Left forelimb (tissue), 1 donor: ENCODE measurements at regions not wholly inside any gene's neighbourhood (a gene's known extent, or its start where the extent isn't known, plus 50 kb on each side); places are given as distances from the start of the nearest gene placed in this dataset.

Source experiments
- DNase-seq: peaks from one replicate; pipeline ENCODE4 v3.0.0-alpha.2; 2018; ENCODE audit warnings: low spot score

DNA sequence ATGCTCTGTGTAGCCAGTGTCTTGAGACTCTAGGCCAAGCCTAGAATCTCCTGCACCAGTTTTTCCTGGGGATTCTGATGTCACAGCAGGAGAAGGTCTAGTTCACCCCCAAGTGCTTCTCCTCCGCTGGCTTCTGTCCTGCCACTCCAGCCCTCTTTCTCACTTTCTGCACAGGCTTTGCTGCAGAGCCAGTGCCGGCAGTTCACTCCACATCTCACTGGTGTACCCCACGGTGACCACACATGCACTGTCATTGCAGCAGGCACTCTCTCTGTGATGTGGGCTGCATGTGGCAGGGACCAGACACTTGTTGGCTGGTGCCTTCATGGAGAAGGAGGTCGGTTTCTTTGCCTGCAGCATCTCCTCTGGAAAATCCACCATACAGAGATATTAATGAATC, 643.8 kb upstream of the GALNTL6 start:
- no peak for DNase-seq

DNA sequence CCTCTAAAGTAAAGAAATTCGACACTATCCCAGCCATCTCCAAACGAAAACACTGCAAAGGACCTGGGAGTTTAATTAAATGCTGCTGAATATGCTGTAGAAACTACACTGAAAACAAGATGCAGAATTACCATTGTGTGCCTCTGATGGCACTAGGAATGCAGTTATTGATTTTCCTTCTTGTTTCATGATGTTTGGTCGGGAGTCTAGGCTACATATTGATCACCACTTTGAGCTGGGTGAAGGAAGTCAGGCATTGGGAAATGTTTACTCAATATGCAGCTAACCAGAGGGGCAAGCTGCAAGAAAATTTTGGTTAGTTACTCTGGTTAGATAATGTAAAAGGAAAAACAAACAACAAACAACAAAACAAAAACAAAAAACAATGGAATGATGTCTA, 650.7 kb upstream of the GALNTL6 start:
- DNase-seq: no peak

DNA sequence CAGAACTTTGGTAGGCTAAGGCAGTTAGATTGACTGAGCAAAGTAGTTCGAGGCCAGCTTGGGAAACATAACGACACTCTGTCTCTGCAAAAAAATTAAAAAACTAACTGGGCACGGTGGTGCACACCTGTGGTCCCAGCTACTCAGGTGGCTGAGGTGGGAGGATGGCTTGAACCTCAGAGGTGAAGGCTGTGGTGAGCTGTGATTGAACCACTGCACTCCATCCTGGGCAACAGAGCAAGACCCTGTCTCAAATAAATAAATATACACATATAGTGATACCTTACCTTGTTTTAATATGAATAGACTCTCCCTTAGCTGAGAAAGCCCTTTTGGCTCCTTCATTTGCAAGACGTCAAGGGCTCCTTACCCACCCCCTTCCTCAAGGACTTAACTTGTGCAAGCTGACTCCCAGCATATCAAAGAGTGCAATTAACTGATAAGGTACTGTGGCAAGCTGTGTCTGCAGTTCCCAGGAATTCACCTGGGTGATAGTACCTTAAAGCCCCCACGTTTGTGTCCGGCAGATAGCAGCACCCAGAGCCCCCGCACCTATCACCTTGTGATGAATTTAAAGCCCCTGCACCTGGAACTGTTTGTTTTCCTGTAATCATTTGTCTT, 655.6 kb upstream of the GALNTL6 start:
- DNase-seq: no peak

DNA sequence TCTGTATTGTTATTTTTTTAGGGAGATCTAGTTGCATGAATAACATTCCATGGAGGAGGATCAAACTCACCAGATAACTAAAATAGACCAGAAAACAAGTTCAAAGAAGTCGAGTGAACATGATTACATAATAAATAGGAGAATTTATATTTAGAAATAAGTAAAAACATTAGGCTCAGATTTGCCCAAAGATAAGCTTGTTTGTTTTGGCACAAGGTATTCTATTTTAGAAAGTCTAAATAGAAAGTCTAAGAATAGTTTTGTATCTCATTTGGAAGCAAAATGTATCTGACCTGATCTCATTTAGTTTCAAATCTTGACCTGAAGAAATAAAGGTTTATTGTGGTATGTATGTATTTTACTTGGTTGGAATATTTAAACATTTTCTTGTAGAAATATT, 670.6 kb upstream of the GALNTL6 start:
- no peak for DNase-seq

DNA sequence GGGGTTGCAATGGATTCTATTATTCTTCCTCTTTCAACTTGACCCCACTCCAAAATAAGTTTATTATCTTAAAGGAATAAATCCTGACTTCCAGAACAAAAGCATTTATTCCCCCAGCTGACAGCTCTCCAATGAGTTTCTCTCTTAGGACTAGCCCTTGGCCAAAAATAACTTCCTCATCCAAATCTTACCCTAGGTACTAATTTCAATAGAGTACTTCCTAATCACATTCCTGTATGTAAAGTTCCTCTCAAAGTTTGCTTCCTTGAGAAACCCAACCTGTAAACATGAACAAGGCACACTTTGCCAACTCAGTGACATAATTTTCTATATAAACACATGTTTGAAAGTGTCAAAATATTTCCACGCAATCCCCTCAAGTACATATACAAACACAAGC, 671.2 kb upstream of the GALNTL6 start:
- no peak for DNase-seq

DNA sequence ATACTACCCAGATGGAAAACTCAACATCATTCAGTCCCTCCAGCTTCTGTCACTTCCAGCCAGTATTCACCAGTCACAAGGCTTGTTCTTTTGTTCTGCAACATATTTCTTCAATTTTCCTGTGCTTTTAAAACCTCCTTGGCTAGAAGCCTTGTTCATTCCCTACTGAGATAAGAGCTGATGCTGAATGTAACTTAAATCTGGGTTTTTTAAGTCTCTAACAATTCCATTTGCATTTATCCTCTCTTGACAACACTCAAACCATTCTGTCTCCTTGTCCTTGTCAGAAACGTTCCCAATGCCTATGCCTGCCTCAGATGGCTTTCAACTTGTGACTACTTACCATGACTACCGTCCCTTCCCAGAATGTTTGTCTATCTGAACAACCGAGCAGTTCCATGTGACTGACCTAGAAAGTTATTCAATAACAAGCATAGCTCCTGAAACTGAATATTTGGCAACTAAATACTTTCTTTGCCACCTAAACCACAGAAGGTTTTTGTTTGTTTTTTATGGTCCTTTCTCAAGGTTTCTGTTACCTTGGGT, 682.9 kb upstream of the GALNTL6 start:
- DNase-seq: no peak

DNA sequence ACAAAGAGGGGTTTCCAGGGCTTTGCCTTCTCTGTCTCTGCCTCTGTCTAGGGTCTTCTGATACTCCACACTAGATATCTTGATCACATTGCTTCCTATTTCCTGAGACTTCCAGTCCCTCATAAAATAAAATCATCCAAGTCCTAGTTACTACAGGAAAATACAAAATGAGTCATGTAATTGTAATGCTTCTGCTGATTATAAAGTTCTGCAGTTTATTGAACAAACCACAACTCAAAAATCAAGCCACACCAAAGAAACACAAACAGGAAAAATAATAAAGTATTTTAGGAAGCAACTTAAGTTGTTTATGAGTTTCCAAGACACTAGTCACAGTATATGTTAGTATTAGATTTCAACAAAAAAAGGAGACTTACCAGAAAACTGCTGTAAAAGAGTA, 695.1 kb upstream of the GALNTL6 start:
- no peak for DNase-seq

DNA sequence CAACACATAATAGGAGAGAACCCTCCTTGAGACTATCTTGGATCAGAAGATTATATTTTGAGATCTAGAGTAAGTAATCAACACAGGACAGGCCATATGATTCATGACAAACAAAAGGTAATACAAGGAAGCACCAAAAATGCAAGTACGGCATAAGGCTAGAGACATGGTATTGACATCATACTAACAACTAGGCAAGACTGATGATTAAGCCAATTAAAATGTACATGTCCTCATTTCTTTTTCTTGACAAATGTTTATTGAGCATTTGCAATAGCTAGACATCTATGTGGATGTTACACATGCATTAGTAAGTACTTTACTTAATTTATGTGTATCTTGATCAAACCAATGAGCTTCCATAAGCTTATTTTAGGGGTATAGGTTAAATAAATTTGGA, 695.7 kb upstream of the GALNTL6 start:
- DNase-seq: no peak

DNA sequence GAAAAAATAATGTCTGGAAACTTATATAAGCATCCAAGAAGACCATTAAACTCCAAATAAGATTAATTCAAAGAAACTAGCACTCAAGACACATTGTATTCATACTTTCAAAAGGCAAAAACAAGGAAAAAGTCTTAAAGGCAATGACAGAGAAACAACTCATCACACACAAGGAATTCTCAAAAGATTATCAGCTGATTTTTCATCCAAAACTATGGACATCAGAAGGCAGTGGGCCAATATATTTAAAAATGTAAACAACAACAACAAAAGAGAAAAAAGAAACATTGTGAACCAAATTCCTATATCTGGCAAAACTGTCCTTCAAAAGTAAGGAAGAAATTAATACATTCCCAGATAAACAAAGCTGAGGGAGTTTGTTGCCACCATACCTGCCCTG, 711.4 kb upstream of the GALNTL6 start:
- no peak for DNase-seq

DNA sequence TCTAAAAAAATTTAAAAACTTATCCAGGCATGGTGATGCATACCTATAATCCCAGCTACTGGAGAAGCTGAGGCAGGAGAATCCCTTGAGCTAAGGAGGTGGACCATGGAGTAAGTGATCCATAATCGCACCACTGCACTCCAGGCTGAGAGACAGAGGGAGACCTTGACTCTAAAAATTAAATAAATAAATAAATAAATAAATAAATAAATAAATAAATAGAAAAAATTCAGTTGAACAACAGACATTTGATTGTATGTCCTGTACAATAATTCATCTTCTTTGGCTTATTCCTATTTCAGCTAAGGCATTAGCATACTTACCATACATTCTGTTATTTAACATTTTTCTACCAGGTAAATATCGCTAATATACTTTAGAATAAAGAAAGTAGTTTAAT, 726.1 kb upstream of the GALNTL6 start:
- DNase-seq: no peak

DNA sequence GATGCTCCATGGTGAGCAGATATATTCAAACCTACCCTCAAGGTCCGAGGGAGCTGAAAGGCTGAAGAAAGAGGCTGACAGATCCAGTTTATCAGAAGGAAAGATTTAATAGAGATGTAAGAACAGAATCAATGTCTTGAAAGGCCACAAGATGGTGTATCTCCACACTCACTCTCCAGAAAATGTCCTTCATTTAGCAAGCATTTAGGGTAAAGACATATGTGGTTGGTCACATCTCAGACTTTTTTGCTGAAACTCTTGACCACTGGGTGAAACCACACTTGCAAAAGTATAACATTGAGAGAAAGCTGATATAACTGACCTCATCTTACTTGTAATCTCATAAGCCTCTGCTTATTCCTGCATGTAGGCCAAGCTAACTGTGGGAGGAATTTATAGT, 745.8 kb upstream of the GALNTL6 start:
- DNase-seq: no peak

DNA sequence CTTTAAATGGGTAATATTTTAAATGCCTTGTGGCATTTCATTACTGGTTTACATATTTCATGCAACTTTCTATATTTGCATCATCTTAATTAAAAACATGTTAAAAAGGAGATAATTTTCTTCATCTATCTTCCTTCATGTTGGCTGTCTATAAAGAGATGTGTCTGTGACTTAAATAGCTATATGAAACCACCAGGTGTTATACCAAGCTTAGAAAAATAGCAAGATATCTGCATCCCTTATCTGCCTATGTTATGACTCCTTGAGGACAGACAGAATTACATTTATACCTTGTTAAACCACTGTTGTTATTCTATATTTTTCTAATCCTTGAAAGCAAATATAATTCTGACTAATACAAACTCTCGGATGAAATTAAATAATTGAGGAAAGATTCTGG, 763.8 kb upstream of the GALNTL6 start:
- no peak for DNase-seq

DNA sequence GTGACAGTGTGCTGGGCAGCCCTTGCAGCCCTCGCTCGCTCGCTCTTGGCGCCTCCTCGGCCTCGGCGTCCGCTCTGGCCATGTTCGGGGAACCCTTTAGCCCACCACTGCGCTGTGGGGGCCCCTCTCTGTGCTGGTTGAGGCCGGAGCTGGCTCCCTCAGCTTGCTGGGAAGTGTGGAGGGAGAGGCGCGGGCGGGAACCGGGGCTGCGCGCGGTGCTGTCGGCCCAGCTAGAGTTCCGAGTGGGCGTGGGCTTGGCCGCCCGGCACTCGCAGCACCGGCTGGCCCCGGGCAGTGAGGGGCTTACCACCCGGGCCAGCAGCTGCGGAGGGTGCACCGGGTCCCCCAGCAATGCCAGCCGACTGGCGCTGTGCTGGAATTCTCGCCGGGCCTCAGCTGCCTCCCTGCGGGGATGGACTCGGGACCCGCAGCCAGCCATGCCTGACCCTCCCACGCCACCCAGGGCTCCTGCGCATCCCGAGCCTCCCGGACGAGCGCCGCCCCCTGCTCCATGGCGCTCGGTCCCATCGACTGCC, 770.1 kb upstream of the GALNTL6 start:
- no peak for DNase-seq

DNA sequence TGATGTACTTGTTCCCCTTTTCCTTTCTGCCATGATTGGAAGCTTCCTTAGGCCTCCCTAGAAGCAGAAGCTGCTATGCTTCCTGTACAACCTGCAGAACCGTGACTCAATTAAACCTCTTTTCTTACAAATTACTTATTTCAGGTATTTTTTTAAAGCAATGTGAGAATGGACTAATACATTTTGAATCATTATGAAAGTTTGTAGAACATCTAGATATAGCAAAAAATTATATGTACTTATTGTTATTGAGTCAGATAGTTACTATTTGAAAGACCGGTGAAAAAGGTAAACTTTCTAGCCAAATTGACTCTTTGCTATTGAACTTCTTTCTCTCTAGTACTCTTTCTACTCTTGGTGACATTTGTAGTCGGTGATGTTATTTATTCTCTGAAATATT, 777.3 kb upstream of the GALNTL6 start:
- no peak for DNase-seq

DNA sequence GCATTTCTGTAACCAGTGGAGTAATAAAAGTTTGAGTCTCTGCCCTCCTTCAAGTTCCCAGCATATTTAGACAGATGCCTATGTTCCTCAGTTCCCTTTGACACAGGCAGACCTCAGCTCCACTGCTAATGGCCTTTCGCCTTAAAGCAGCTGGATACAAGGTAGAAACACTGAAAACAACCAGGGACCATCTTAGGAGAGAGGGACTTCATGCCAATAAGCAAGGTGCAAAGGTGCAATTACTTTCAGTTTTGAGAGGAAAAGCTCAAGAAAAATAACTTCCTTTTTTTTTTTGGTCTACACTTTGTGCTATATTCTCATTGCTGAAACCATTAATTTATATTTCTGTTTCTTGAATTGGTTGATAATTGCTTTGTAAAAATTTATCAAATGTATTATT, 781.9 kb upstream of the GALNTL6 start:
- DNase-seq: no peak

DNA sequence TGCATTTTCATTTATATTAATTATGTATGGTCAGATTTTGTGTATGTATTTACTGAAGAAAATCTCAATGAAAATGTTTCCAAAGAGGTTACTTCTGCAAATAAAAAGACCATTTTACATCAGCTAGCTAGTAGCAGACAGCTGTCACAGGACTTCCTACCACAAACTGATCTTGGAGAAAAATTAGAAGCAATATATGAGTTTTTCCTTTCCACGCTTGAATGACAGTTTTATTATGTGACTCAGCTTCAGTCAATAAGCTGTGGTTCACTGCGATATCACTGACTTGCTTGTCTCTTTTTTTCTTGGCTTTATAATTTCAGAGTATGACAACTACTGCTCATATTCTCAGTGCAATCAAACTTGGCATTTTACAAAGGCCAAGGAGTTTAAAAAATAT, 787.4 kb upstream of the GALNTL6 start:
- DNase-seq: no peak

DNA sequence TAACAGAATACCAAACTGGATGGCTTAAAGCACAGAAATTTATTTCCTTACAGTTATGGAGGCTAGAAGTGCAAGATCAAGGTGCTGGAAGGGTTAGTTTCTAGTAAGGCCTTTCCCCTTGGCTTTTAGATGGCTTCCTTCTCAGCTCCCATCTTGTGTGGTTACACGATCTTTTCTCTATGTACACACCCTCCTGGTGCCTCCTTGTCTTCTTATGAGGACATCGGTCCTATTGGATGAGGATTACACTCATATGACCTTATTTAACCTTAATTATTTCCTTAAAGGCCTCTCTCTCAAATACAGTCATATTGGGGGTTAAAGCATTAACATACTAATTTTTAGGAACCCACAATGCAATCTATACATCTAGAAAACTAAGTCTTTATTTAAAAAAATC, 787.9 kb upstream of the GALNTL6 start:
- no peak for DNase-seq

DNA sequence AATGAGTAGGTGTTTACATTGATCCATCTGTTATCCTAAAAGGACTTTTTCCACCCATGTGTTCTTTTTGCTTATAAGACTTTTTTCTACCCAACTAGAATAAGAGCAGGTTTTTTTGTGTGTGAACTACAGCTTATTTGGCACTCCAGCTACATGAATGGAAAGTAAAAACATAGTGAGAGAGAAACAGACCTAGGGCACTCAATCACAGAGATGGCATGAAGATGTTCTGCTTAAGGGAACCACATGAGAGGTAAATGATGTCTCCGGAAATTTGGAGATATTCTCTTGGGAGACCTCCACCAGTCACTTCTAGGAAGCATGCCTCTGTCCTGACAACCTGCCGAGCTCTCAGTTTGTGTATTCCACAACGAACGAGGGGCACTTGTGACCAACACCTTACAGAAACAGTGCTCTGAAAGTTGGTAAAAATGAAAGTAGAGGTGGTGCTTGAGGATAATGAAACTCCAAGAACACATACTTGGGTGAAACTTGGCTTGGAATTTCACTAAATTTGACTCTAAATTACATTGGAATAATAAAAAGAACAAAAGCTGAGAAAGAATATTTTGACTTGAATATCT, 788.4 kb upstream of the GALNTL6 start:
- DNase-seq: no peak

DNA sequence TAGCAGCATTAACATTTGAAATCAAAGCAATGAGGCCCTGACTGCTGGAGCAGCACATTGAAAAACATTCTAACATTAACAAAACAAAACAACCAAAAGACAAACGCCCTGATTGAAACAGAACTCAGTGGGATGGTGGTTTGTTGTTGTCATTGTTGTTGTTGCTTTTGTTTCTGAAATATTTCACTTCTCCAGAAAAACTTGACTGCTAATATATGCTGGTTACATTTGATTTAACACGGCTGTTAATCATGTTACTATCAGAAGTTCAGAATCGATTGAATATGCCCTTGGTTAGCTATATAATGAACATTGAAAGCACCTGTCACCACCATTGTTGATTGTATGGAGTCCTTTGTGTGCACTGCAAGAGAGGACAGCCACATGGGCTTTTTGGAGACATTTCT, 790.4 kb upstream of the GALNTL6 start:
- no peak for DNase-seq

DNA sequence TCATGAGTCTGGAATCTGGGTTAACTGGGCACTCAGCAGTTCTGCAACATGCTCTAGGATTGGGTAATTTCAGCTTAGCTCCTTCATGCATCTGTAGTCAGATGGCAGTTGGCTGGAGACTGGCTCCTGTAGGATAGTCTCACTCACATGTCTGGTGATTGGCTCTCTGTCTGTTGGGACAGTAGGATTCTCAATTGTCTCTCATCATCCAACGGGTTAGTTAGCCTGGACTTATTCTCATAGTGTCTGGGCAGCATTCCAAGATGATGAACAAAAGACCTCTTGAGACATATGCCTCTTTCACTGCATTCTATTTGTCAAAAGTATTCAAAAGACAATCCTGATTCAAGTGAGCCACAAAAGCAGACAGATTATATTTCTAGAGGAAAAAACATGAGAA, 795.6 kb upstream of the GALNTL6 start:
- no peak for DNase-seq

DNA sequence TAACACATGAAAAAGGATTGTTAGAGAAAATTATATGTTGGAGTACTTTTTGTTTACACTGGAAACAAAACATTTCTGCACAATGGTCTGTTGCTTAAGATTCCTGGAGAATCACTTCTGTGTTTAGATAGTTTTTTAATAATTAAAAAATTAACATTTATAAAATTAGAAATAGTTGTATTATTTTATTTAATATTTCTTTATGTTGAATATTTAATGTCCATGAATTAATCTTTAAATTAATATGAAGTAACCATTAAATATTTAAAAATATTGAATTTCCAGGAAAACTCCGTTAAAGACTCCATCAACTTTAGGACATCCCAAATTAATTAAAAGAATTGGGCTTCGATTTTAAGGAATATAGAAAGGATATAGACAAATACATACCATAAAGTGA, 797.1 kb upstream of the GALNTL6 start:
- DNase-seq: no peak

DNA sequence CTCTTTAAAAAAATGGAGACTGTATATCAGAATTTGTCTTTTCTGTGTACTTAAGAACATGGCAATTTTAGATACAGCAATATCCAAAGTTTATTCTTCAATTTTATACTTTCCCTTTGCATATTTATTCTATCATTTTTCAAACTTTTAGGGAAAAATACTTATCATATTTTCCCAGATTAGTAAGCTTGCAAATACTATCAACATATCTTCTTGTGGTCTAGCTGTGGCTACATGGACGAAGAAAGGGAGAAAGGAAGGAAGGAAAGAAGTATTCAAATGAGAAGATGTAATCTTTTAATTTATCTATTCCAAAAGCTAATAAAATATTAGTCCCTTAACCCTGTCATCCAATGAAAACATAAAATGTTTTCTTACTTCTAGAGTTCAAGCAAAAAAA, 797.8 kb upstream of the GALNTL6 start:
- no peak for DNase-seq

DNA sequence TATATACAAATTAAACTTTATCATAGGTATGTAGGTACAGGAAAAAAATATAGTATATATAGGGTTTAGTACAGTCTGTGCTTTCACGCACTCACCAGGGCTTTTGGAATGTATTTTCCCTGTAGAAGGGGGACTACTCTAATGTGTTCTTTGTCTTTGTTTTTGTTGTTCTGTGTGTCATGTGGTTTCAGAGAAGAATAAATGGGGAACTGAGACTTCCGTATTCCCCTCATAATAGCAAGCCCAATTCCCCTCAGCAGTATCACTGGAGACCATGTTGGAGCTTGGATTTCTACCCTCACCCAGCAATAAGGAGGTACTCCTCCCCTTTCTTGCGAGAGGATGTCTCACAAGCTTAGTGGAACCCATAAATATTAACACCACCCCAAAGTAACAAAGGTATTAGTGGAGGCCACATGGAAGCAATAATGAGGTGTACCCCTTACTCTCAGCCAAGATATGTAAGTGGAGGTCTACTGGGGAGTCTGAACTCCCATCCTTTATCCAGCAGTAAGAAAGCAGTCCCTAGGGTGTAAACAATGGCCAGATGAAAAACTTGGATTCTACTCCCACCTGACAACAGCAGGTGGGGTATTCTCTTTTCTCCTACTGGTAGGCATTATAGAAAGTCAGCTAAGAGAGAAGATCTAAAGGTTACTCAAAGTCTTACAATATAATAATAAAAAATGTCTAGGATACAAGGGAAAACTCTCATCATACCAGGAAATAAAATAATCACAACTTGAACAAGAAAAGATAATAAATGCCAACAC, 805.4 kb upstream of the GALNTL6 start:
- DNase-seq: no peak
